Mesodermal cell (in vitro differentiated cells): ENCODE measurements at regions not wholly inside any gene's neighbourhood (a gene's known extent, or its start where the extent isn't known, plus 50 kb on each side); places are given as distances from the start of the nearest gene placed in this dataset.
"Not testable (repeated sequence)": the region's sequence is repeated elsewhere in the genome, so short reads cannot be mapped to it uniquely, and the experiment has no call there.

ENCODE experiments used
- H3K27ac ChIP-seq: 2 replicates; pipeline ENCODE4 v1.7.0; 2013; ENCODE audit warnings: mild to moderate bottlenecking, low read depth, low read length, moderate library complexity; ENCODE audit not compliant: severe bottlenecking
- H3K36me3 ChIP-seq: 2 replicates; pipeline ENCODE4 v1.7.1; 2013; ENCODE audit warnings: mild to moderate bottlenecking, low read length, moderate library complexity; ENCODE audit not compliant: control insufficient read depth, insufficient read depth
- H3K4me1 ChIP-seq: one replicate; pipeline ENCODE4 v1.7.1; 2013; ENCODE audit warnings: mild to moderate bottlenecking, low read length; ENCODE audit not compliant: insufficient read depth, control insufficient read depth, poor library complexity, severe bottlenecking
- H3K4me3 ChIP-seq: 2 replicates; pipeline ENCODE4 v1.7.0; 2013; ENCODE audit warnings: low read length, control low read depth, mild to moderate bottlenecking; ENCODE audit not compliant: insufficient read depth, poor library complexity, severe bottlenecking; ENCODE audit errors: extremely low read depth
- H3K9me3 ChIP-seq: 2 replicates; pipeline ENCODE4 v1.7.1; 2013; ENCODE audit warnings: mild to moderate bottlenecking, low read length, moderate library complexity; ENCODE audit not compliant: control insufficient read depth
- WGBS, 2 experiments: methylation state at CpG; one replicate each; pipeline ENCODE4 v1.1.5; 2013; ENCODE audit warnings: missing lambda C conversion rate in 2 of 2; ENCODE audit not compliant: insufficient coverage in 2 of 2; 5-methylcytosine and 5-hydroxymethylcytosine counted together

DNA sequence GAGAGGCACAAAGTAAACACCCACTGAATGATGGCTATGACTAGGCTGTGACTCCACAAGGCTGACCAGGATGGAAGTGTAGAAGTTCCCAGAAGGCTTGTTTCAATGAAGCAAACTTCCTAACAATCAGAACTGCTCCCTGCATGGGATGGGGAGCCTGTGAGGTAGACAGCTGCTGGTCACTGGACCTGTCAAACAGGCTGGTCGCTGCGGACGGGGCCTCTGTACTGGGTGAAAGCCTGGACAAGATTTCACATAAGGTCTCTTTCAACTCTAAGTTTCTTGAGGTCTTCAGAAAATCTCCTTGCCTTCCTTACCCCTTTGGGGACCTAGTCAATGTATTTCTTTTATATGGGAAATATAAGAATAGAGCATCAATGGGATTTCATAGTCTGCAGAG lies 438.2 kb downstream of the BUD13 start:
- no CpG with 5 or more reads among the region's 3 CpGs for WGBS, 2 experiments
- Histone ChIP-seq H3K27ac (no peak overlapping the region), H3K4me1 (no peaks in the 10 kb centered on the region), H3K36me3 (no peaks in the 10 kb centered on the region), H3K4me3 (no peak overlapping the region), H3K9me3 (peaks cover 13% of the 10 kb centered on the region)

DNA sequence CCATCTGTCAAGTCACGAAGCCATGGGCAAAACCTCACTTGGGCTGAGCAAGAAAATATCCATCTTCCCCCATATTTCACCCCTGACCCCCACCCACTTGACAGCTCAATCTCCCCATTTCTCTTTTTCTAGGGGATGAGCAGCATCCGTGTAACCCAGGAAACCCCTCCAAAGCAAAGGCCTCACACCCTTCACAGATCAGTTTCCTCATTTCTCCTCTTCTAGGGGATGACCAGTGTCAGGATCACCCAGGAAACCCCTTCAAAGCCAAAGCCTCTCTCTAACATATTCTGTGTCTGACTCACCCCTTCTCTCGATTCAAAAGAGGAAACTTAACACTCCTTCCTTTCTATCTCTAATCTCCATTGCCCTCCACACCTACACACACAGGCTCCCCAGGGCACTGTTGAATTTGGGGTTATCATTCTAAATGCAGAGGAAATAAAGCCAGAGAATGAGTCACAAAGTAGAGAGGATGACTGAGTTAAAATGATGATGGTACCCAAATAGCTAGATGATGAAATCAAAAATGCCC lies 439.7 kb downstream of the BUD13 start:
- Histone ChIP-seq H3K36me3 (no peaks in the 10 kb centered on the region), H3K27ac (no peak overlapping the region), H3K4me3 (no peak overlapping the region), H3K9me3 (peaks cover 13% of the 10 kb centered on the region), H3K4me1 (no peaks in the 10 kb centered on the region)
- WGBS, 2 experiments, result 48 to 63% methylated on average over 1 to 2 of the region's 3 CpGs

DNA sequence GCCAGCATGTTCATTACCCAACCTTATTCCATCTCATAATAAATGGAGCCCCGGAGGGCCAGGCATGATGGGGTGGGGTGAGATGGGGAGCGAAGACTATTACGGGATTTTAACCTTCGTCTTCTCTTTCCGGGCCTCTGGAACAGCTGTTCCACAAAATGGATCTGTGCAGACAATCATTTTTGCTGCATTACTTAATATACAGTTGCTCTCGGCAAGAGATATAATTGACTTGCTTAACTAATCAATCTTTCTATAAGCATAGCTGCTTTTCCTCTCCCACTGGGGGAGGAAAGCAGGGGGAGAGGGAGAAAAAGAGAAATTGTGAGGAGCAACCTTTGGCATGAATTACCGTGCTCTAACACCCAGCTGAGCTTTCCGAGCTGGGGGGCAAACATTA lies 440.4 kb downstream of the BUD13 start:
- Histone ChIP-seq H3K4me1 (no peaks in the 10 kb centered on the region), H3K9me3 (peaks cover 6% of the 10 kb centered on the region), H3K4me3 (no peak overlapping the region), H3K27ac (no peak overlapping the region), H3K36me3 (no peaks in the 10 kb centered on the region)
- WGBS, 2 experiments, result 79 to 89% methylated on average over 2 to 4 of the region's 8 CpGs

DNA sequence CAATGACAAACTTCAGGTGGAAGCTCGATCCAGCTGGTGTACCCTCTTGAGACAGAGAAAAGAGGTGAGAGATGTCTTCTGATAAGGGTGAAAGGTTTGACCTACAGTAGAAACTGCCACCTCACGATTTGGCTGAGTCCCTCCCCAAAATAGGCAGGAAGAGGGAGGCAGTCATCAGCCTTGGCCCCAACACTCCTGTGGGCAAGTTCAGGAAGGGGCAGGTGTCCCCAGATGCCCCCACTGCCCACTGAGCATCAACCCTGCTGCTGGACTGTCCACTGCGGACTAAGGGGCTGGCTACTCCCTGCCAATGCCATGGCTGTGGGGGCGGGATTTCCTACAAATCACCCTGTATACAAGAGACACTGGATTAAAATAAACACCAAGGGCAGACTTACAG lies 441.4 kb downstream of the BUD13 start:
- Histone ChIP-seq H3K36me3 (no peaks in the 10 kb centered on the region), H3K4me1 (no peaks in the 10 kb centered on the region), H3K27ac (no peak overlapping the region), H3K4me3 (no peak overlapping the region), H3K9me3 (no peaks in the 10 kb centered on the region)
- WGBS, 2 experiments, result 86 to 90% methylated on average over 1 to 4 of the region's 4 CpGs

DNA sequence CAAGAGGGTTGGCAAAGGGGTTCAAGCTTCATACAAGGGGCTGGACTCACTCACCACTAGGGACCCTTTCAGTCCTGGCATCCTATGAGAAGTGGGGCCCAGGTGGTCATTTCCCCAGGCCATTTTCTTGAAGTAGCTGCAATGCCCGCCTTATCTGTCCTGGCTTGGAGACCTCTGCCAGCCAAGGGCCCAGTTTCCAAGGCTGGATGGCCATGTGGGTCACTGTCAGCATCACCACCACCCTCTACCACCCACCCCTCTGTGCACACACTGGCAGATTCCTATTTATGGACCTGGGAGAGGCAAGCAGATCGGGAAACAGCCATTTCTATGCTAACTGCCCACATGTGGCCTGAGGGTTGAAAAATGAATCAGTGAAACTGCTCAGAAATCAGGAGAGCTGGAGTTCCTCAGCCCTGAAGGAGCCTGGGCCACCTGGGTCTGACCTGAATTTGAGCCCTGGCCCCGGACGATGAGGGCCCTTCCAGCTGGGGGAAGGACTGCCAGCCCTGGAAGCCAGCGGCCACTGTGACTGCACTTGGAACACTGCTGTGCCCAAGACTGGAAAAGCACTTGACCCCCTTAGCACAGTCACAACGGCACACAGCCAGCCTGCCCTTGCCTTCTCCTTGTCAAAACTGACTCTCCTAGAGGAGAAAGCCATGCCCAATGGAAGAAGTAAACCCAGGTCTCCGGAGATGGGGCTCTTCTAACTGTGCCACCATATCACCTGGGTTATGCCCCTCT lies 442.2 kb downstream of the BUD13 start:
- WGBS, 2 experiments, result 88 to 90% methylated on average over 5 to 6 of the region's 7 CpGs
- H3K36me3 ChIP-seq, result no peaks in the 10 kb centered on the region
- H3K27ac ChIP-seq, result no peak overlapping the region
- H3K4me1 ChIP-seq, result no peaks in the 10 kb centered on the region
- no peaks in the 10 kb centered on the region for H3K9me3 ChIP-seq
- H3K4me3 ChIP-seq, result no peak overlapping the region

DNA sequence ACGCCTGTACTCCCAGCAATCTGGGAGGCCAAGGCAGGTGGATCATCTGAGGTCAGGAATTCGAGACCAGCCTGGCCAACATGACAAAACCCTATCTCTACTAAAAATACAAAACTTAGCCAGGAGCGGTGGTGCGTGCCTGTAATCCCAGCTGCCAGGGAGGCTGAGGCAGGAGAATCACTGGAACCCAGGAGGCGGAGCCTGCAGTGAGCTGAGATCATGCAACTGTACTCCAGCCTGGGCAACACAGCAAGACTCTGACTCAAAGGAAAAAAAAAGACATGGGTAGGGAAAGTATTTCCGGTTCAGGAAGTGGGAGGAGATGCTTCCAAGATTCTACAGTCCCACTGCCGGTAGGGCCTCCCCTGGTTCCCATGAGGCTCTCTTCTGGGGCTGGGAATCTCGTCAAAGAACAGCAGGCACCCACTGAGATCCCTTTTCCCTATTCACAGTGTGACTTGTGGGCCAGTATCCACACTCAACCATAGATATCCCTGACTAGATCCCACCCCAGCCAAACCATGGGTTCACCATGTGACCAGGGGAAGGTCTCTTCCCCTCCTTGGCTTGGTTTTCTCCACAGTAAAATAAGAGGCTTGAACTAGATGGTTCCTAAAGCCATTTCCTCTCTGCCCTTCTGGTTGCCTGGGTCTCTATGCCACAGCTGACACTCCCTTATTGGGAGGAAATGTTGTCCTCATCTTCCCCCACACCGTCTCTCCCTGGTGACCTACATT lies 443.3 kb downstream of the BUD13 start:
- 80 to 89% methylated on average over 7 of the region's 9 CpGs for WGBS, 2 experiments
- no peaks in the 10 kb centered on the region for H3K9me3 ChIP-seq
- no peak overlapping the region for H3K27ac ChIP-seq

DNA sequence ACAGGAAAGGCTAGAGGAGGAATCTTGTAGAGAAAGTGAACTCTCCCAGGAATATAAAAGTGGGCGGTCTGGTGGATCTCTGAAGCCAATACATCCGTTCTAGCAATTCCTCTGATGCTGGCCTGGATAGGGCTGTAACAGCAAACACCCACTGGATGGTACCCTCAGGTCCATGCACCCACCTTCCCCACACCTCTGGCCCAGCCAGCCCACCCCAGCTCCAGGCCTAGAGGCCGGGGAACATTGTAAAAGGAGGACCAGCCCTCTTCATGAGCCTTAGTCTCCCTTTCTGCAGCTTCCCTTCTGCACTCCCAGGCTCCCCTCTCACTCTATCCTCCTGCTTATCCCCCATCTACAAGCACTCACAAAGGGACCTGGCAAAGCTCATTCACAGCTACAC lies 443.9 kb downstream of the BUD13 start:
- no peaks in the 10 kb centered on the region for H3K36me3 ChIP-seq
- no peak overlapping the region for H3K4me3 ChIP-seq
- WGBS, 2 experiments, result 94 to 95% methylated on average over 2 to 3 of the region's 3 CpGs
- H3K4me1 ChIP-seq, result no peaks in the 10 kb centered on the region
- no peaks in the 10 kb centered on the region for H3K9me3 ChIP-seq
- no peak overlapping the region for H3K27ac ChIP-seq

More for the DNA sequence above, 443.3 kb downstream of the BUD13 start:
- no peaks in the 10 kb centered on the region for H3K4me1 ChIP-seq
- H3K36me3 ChIP-seq, result no peaks in the 10 kb centered on the region
- H3K4me3 ChIP-seq, result no peak overlapping the region

DNA sequence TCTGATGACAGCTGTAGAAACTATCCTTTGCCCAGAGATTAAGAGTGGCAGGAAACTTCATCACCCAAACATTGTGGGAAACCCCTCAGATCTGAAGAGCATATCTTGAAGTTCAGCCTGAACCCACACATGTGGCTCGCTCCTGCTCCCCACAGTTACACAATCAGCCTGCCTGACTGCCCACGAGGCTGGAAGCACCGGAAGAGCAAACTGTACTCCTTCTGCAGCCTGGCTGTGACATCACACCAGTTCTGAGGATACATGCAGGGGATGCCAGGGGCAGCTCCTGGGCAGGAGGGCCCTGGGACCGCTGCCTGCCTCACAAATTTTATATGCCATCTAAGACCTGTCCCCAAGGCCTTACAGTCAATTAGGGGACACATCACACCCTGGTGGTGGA lies 444.4 kb downstream of the BUD13 start:
- H3K4me1 ChIP-seq, result no peaks in the 10 kb centered on the region
- H3K9me3 ChIP-seq, result no peaks in the 10 kb centered on the region
- WGBS, 2 experiments, result 91% methylated on average over 3 to 4 of the region's 4 CpGs
- H3K36me3 ChIP-seq, result no peaks in the 10 kb centered on the region
- H3K4me3 ChIP-seq, result no peak overlapping the region
- H3K27ac ChIP-seq, result no peak overlapping the region

DNA sequence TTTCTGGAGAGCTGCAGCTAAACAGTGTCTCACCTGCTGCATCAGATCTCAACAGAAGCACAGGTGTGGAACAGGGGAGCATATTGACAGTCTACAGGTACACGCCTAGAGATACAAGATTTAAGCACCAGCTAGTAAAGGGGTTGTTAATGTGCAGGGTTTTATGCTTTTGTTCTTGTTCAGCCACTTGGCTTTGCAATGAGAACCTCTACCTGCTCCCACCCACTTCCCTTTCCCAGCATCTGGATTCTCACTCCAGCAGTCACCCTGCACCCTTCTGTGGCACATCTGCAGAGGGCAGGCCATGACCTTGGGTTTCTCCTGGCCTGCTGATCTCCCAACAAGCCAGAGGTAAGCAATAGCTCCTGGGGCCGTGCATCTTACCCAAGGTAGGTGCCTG lies 446.6 kb downstream of the BUD13 start:
- Histone ChIP-seq H3K9me3 (no peaks in the 10 kb centered on the region), H3K4me1 (no peaks in the 10 kb centered on the region), H3K27ac (no peak overlapping the region), H3K36me3 (no peaks in the 10 kb centered on the region), H3K4me3 (no peak overlapping the region)
- 80 to 87% methylated on average over 1 to 2 of the region's 2 CpGs for WGBS, 2 experiments

DNA sequence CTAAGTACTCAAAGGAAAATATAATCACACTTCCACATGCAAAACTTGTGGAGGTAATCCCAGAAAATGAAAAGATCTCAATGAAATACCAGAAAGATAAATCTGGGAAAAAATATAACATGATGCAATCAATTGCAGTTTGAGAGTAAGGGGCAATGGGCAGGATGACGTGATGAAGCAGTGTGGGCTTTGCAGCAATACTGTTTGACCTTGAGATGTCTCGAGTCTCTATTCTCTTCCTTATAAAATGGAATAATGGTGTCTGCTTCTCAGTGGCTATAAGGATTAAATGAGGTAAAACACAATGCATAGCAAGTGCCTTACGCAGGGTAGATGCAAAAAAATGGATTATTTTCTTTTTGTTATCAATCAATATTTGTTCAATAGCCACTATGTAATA lies 447.5 kb downstream of the BUD13 start:
- Histone ChIP-seq H3K36me3 (no peaks in the 10 kb centered on the region), H3K4me3 (no peak overlapping the region), H3K9me3 (no peaks in the 10 kb centered on the region), H3K4me1 (no peaks in the 10 kb centered on the region), H3K27ac (no peak overlapping the region)
- 82 to 94% methylated on average over 2 of the region's 3 CpGs for WGBS, 2 experiments

DNA sequence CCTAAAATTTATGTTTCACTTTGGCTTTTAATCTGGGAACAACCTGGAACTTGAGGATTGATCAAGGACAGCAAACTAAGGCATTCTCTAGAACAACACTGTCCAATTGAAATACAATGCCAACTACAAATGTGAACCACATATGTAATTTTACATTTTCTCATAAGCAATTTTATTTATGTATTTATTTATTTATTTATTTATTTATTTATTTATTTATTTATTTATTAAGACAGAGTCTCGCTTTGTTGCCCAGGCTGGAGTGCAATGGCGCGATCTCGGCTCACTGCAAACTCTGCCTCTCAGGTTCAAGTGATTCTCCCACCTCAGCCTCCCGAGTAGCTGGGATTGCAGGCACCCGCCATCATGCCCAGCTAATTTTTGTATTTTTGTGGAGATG lies 448.7 kb downstream of the BUD13 start:
- H3K4me1 ChIP-seq, H3K36me3 ChIP-seq, H3K9me3 ChIP-seq, H3K4me3 ChIP-seq, H3K27ac ChIP-seq: not testable (repeated sequence)
- 94% methylated on average over 3 of the region's 6 CpGs; no CpG with 5 or more reads in 1 of the 2 experiments for WGBS, 2 experiments
